ENCODE measurements at regions not wholly inside any gene's neighbourhood (a gene's known extent, or its start where the extent isn't known, plus 50 kb on each side); places are given as distances from the start of the nearest gene placed in this dataset.

- TF ChIP-seq CTCF (IDR thresholded peaks at IDR 0.05; ENCODE audit: insufficient read depth, low read depth, low read length), result no peak
- no peak for DNase-seq (ENCODE audit: low read depth)
- no peak overlapping the region for H3K4me3 ChIP-seq (ENCODE audit: low read depth, low read length)
Observed at GRCh38 chr13:78907006-78907405, 248.1 kb upstream of the OBI1 start.

- no peak overlapping the region for H3K4me3 ChIP-seq (ENCODE audit: low read depth, low read length)
- no peak for TF ChIP-seq CTCF (IDR thresholded peaks at IDR 0.05; ENCODE audit: insufficient read depth, low read depth, low read length)
- no peak for DNase-seq (ENCODE audit: low read depth)
Observed at GRCh38 chr13:78897200-78897599, 238.2 kb upstream of the OBI1 start.

- no peak overlapping the region for H3K4me3 ChIP-seq (ENCODE audit: low read depth, low read length)
- no peak for TF ChIP-seq CTCF (IDR thresholded peaks at IDR 0.05; ENCODE audit: insufficient read depth, low read depth, low read length)
- no peak for DNase-seq (ENCODE audit: low read depth)
Observed at GRCh38 chr13:78884571-78884970, 225.6 kb upstream of the OBI1 start.

GRCh38 chr13:78881751-78882150 lies 222.8 kb upstream of the OBI1 start:
- H3K4me3 ChIP-seq (ENCODE audit: low read depth, low read length), result no peak overlapping the region
- DNase-seq (ENCODE audit: low read depth), result no peak
- TF ChIP-seq CTCF (IDR thresholded peaks at IDR 0.05; ENCODE audit: insufficient read depth, low read depth, low read length), result no peak

GRCh38 chr13:78881054-78881453 lies 222.1 kb upstream of the OBI1 start:
- TF ChIP-seq CTCF (IDR thresholded peaks at IDR 0.05; ENCODE audit: insufficient read depth, low read depth, low read length), result no peak
- no peak for DNase-seq (ENCODE audit: low read depth)
- H3K4me3 ChIP-seq (ENCODE audit: low read depth, low read length), result no peak overlapping the region

- H3K4me3 ChIP-seq (ENCODE audit: low read depth, low read length), result no peak overlapping the region
- DNase-seq (ENCODE audit: low read depth), result no peak
- no peak for TF ChIP-seq CTCF (IDR thresholded peaks at IDR 0.05; ENCODE audit: insufficient read depth, low read depth, low read length)
Observed at GRCh38 chr13:78876915-78877549, 218.1 kb upstream of the OBI1 start.

Data from fibroblast of villous mesenchyme (primary cell).